Esophagus mucosa (tissue), 1 donor: ENCODE measurements at regions not wholly inside any gene's neighbourhood (a gene's known extent, or its start where the extent isn't known, plus 50 kb on each side); places are given as distances from the start of the nearest gene placed in this dataset.
"Not testable (repeated sequence)": the region's sequence is repeated elsewhere in the genome, so short reads cannot be mapped to it uniquely, and the experiment has no call there.

ENCODE experiments used
- ATAC-seq: fragments of 200-7000 bp; cut with Tn5 transposase; one replicate; pipeline ENCODE4 v1.9.1; 2020
- donor health status: DM: yes; HTN: yes; CAD: no.

DNA sequence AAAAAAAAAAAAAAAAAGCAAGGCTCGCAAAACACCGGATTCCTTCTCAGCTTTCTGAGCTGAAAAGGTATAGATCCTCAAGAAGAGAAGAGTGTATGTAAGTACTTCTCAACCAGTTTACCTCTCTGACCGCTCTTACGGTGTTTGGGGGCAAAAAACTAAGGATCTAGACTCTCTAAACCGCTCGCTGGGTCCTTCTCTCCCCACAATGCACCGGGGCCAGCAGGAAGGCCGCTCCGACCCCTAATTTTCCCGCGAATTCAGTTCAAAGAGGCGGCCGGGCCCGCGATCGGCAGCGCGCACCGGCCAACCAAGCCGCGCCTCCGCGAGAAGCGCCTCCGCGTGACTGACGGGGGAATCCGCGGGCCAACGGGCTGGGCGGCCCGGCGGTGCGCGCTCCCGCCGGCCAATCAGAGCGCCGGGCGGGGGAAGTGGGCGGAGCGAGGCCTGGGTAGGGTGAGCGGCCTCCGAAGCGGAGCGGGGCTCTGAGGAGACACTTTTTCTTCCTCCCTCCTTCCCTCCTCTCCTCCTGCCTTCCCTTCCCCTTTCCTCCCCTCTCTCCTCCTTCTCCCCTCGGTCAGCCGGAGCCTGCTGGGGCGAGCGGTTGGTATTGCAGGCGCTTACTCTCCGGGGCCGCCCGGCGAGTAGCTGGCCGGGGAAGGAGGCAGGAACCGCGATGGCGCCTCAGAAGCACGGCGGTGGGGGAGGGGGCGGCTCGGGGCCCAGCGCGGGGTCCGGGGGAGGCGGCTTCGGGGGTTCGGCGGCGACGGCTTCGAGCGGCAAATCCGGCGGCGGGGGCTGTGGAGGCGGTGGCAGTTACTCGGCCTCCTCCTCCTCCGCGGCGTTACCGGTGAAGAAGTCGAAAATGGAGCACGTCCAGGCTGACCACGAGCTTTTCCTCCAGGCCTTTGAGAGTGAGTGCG, 93.0 kb downstream of the CRLF3 start:
- peak; percentile 98 for ATAC-seq

DNA sequence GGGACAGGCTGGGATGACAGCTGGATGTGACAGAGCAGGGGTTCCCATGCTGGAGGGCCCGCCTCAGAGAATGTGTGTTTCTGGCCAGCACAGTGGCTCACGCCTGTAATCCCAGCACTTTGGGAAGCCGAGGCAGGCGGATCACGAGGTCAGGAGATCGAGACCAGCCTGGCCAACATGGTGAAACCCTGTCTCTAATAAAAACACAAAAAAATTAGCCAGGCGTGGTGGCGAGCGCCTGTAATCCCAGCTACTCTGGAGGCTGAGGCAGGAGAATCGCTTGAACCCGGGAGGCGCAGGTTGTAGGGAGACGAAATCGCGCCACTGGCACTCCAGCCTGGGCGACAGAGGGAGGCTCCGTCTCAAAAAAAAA, 93.7 kb downstream of the CRLF3 start:
- ATAC-seq = not testable (repeated sequence)

DNA sequence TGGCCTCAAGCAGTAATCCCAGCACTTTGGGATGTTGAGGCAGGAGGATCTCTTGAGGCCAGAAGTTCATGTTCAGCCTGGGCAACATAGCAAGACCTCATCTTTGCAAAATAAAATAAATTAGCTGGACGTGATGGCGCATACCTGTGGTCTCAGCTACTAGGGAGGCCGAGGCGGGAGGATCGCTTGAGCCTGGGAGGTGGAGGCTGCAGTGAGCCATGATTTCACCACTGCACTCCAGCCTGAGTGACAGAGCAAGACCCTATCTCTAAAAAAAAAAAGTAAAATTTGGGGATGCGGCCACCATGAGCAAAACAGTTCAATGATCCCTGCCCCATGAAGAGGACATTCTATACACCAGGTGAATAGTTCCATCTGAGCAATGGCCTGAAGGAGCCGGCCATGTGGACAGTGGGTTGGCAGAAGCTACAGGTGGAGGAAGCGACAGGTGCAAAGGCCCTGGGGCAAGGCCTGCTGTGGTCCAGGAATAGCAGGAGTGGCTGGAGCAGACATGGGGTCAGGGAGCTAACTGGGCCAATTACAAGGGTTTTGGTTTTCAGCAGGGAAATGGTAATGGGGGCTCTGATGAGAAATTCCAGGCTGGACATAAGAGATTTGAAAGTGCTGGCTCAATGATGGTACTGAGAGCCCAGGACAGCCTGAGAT, 94.2 kb downstream of the CRLF3 start:
- ATAC-seq = not testable (repeated sequence)

DNA sequence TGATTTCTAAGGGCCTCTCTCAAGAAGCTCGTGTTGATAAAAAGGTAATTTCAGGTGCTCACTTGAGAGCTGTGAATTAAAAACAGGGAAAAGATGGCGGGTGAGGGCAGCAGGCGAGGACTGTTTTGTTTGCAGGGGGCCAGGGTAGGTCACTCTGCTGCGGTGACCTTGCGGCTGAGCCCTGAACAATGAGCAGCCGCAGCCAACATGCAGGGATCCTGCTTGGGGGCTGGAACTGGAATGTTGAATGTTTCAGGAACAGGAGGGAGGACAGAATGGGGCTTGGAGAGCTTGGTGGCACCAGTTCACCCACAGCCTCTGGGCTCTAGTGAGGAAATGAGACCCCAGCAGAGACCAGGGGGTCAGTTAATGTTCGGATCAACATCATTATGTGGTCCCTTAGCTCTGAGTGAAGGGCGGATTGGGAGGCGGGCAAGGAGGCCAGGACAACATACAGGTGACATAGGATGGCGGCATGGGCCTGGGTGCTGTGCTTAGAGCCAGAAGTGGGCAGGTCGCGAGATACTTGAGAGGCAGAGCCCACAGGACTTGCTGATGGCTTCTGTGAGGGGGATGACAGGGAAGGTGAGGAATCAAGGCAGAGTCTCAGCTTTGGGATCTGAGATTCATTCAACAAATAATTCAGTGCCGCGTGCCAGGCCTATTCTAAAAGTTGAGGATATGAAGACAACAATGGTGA, 94.9 kb downstream of the CRLF3 start:
- ATAC-seq = not testable (repeated sequence)

DNA sequence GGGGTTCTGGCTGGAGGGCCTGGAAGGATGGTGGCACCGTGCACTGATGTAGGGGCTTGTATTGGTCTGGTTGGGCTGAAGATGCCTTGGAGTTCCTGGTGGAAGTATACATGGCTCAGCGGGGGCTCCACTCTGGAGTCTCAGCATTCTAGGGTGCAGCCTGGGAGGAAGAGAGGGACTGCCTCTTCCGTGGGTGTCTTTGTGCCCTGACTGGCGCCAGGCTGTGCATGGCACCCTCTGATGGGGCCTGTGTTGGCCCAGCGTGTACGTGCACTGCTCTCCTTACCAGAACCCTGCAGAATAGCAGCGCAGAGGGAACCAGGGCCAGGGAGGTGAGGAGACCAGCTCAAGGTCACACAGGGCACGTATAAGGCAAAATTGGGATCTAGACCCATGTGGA, 97.0 kb downstream of the CRLF3 start:
- ATAC-seq = not testable (repeated sequence)

DNA sequence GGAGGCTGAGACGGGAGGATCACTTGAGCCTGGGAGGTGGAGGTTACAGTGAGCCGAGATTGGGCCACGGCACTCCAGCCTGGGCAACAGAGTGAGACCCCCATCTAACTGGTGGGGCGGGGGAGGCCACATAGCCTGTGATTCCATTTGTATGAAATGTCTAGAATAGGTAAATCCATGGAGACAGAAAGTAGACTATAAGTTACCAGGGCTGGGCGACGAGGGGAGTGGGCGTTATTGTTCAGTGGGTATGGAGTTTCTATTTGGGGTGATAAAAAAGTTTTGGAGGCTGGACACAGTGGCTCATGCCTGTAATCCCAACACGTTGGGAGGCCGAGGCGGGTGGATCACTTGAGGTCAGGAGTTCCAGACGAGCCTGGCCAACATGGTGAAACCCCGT, 97.8 kb downstream of the CRLF3 start:
- not testable (repeated sequence) for ATAC-seq

DNA sequence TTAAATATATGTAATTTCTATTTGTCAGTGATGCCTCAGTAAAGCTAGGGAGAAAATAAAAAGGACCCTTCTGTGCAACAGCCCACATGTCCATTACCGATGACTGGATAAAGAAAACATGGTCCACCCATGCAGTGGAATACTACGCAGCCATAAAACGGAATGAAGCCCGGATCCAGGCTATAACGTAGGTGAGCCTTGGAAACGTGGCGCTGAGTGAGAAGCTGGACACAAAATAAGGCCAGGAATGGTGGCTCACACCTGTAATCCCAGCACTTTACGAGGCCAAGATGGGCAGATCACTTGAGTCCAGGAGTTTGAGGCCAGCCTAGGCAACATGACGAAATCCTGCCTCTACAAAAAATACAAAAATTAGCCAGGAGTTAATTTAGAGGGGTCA, 98.2 kb downstream of the CRLF3 start:
- not testable (repeated sequence) for ATAC-seq

DNA sequence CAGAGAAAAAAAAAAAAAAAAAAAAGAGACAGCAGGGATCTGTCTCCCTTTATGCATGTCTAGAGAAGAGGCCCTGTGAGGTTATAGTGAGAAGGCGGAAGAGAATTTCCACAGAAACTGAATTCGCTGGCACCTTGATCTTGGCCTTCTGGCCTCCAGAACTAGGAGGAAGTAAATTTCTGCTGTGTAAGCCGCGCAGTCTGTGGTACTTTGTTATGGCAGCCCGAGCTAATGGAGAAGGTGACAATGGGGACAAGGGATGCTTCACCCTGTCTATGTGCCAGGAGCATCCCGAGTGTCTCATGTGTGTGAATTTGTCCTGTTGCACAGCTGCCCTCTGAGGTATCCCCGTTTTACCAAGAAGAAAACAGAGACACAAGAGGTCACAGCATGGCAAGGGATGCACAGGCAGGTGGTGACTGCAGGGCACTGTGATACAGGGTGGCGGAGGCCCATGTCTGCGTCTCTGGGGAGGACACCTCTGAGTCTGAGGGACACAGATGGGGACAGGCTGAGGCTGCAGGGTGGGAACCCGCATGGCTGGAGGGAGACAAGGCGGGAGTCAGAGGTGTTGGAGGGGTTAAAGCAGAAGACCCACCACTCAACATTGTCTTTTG, 100.3 kb downstream of the CRLF3 start:
- not testable (repeated sequence) for ATAC-seq

DNA sequence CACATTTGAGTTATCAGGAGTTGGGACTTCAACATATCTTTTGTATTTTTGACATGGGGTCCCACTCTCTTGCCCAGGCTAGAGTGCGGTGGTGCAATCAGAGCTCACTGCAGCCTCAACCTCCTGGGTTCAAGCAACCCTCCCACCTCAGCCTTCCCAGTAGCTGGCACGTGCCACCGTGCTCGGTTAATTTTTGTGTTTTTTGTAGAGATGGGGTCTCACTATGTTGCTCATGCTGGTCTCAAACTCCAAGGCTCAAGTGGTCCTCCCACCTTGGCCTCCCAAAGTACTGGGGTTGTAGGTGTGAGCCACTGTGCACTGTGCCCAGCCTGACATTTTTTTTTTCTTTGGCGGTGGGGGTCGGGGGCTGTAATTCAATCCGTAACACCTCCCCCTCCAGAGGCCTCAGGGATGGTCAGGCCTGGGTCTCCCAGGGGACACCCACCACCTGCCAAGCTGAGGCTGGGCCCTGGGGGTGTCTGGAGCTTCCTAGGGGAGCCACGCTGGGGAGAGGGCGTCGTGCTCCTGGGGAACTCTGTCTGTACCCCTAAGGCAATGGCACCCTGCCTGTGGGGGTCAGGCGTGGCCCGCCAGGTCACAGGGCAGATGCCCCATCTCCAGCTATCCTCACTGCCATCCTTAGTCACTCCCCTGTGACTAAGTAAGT, 102.2 kb downstream of the CRLF3 start:
- ATAC-seq = not testable (repeated sequence)

DNA sequence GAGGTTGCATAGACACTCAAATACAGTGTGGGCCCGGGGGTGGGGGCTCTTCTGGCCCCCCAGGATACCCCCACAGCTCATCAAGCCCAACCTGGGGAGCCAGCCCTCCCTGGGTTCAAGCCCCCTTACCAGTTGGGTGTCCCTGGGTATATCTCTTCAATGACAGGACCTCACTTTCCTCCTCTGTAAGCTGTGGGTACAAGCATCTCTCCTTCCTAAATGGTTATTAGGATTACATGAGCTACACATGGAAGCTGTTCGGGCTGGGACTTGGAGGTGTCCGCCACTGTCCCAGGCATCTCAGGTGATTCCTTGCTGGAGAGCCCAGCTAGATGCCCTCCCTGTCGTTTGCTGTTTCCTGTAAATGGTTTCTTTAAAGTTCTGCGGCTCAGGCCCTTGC, 103.5 kb downstream of the CRLF3 start:
- not testable (repeated sequence) for ATAC-seq

DNA sequence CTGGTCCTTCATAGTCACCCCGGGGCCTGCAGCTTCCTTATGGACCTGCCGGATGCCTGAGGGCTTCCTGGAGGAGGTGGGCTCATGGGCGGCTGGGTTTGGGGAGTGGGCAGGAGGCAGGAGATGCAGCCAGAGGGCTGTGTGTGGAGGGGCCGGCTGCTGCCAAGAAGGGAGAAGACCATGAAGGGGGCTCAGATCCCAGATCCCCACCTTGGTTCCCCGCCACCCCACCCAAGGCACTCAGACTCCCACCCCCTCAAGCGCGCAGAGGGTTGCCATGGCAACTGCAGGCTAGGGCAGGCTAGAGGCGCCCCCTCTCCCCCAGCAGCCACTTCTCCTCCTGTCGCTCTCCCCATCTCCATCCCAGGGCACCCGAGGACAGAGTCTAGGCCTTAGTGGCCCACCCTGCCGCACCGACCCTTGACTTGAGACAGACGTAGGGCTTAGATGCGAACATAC, 104.5 kb downstream of the CRLF3 start:
- ATAC-seq = no peak

DNA sequence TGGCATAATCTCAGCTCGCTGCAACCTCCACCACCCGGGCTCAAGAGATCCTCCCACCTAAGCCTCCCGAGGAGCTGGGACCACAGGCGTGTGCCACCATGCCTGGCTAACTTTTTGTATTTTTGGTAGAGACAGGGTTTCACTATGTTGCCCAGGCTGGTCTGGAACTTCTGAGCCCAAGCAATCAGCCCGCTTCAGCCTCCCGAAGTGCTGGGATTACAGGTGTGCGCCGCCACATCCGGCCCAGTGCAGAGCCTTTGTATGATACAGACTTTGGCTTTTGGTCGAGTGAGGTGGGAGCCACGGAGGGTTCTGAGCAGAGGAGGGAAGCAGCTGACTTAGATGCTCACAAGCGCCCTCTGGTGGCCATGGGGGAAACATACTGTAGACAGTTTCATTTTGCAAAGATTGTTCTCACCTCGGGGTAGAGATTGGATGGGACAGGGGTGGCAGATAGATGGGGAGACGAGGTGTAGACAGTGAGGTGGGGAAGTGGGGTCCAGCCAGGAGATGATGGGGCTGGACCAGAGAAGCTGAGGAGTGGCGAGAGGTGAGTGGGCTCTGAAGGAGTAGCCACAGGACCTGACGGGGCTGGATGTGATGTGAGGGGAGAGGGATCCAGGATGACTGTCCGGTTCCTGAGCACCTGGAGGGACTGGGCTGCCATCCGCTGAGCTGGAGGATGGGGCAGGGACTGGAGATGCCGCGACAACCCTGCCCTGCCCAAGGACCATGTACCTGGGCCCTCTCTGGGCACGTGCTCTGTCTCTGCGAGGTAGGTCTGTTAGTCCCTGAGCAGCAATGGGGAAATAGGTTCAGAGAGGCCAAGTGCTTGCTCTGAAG, 105.1 kb downstream of the CRLF3 start:
- peak; percentile 32 for ATAC-seq

DNA sequence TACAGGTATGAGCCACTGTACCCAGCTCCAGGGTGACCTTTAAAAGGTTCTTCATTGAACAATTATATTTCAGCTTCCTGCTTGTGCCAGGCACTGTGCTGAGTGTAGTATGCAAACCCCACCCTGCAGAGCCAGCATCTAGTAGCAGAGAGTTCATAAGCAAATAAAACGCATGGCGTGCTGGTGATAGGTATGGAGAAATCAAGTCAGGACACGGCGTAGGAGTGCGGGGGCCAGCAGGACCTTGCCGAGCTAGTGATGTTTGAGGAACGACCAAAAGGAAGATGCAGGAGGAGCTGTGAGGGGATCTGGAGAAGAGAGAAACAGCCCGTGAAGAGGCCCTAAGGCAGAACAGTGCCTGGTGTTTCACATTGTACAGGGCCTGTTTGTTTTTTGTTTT, 105.8 kb downstream of the CRLF3 start:
- ATAC-seq = not testable (repeated sequence)

DNA sequence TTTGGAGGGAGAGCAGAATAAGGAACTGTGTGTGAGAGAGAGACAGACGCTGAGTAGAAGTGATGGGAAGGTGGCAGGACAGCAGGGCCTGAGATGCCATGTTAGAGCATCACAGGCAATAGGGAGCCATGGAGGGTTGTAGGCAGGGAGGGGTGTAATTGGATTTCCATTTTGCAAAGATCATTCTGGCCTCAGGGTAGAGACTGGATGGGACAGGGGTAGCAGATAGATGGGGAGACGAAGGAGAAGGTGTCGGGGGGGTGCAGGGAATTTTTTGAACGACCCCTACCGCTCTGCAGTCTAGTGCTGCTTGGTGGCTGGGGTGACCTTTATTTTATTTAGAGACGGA, 106.4 kb downstream of the CRLF3 start:
- ATAC-seq = not testable (repeated sequence)

DNA sequence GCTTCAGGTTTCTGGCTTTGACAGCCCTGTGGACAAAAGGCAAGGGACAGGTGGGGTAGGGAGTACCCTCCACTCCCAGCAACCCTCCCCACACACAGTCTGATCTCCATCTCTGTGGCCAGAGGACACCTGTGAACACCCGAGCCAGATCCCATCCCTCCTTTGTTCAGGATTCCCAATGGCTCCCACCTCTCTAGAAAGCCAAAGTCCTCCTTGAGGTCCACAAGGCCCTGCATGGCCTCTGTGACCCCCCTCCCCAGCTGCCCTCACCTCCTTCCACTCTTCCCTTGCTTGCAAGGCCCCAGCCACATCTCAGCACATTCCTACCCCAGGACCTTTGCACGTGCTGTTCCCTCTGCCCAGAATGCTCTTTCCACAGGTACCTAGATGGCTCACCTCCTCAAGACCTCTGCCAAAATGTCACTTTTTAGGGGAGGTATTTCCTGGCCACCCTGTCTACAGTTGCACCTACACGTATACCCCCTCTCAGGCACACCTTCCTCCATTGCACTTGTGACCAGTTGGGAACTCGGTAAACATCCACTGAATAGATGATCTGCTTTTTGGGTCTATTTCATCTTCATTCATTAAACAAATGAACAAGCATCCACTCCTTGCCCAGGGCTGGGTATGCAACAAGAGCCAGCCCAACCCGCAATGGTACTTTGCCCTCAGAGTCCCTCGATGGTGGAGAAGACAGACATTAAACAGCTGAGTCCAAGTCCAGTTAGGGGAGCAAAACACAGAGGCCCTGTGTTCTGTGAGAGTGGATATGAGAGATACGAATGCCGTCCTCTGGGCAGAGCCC, 107.0 kb downstream of the CRLF3 start:
- no peak for ATAC-seq

DNA sequence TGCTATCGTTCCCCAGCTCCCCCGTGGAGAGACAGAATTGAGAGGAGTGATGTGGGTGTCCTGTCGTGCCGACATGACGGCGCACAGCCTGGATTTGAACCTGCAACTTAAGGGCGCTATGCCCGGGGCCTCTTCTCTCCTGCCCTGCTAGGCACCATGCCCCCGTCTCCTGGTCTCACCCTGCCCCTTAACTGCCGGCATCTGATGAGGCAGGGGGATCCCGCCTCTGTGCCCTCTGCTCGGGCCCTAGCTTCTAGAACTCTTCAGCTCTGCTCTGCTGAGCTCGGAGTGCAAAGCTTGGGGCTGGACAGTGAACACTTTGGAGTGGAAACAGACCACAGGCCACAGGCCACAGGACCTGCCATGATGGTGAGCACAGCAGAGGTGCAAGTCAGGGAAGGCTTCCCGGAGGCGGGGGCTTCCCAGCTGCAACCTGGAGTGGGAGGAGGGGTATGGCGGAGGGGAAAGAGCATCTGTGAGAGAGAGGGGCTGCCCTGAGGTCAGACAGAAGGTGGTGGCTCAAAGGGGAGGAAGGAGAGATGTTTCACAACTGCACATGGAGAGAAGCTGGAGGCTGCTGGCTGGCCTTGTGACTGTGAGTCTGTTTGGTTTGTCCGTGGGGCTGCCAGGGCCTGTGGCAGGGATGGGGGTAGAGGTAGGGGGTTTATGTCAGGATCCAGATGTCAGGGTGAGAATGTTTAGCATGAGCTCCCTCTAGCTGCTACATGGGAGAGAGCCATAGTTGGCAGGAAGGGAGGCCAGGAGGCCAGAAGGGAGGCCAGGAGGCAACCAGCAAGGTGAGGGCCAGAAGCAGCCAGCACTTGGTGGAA, 107.8 kb downstream of the CRLF3 start:
- no peak for ATAC-seq

DNA sequence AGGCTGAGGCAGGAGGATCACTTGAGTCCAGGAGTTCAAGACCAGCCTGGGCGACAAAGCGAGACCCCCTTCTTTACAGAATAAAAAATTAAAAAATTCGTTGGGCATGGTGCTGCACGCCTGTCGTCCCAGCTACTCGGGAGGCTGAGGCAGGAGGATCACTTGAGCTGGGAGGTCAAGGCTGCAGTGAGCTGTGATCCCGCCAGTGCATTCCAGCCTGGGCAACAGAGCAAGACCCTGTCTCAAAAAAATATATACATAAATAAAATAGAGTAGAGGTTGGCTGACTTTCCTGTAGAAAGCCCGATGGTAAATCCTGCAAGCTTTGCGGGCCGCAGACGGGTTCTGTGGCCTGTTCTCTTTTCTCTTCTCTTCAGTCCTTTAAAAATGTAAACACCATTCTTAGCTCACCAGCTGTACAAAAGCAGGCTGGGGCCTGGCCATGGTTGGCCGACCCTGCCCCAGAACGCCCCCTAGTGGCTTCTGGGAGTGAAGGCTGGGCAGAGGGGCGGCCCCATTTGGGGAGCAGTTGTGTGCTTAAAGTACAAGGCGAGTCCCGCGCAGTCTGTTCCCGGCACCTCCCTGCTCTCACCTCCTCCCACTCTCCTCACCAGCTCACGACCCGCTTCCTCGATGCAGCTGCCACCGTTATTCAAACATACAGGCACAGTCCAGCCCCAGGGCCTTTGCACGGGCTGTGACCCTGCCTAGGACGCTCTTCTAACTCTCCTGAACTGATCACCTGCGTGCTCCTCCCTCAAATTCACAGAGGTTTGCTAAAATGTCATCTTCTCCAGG, 109.5 kb downstream of the CRLF3 start:
- peak; percentile 47 for ATAC-seq

DNA sequence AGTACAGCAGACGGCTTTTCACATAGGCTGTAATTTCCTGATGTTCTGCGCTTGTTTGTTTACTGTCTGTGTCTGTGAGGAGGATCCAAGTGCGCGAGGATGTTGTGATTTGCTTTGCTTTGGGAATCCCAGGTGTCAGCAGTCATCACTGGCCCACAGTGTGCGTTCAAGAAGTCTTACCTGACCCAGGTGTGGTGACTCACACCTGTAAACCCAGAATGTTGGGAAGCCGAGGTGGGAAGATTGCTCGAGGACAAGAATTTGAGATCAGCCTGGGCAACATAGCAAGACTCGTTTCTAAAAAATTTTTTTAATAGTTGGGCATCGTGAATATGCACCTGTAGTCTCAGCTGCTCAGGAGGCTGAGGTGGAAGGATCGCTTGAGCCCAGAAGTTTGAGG, 110.7 kb downstream of the CRLF3 start:
- not testable (repeated sequence) for ATAC-seq

DNA sequence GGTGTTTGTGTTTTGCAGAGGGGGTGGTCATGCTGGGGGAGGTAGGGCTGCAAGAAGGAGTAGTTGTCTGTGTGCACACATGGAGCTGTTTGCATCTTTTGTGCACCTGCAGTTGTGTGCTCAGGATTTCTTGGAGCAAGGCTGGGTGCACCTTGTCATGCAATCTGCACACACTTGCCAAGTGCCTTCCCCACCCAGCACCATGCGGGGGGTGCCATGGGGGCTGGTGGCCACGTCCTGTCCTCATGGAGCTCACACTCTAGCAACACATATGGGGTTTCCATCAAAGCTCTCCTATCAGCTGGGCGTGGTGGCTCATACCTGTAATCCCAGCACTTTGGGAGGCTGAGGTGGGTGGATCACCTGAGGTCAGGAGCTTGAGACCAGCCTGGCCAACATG, 111.6 kb downstream of the CRLF3 start:
- ATAC-seq = not testable (repeated sequence)
